IPS DF 4.7 (cell line): ENCODE measurements at regions not wholly inside any gene's neighbourhood (a gene's known extent, or its start where the extent isn't known, plus 50 kb on each side); places are given as distances from the start of the nearest gene placed in this dataset.

Source experiments
- DNase-seq: peaks from one replicate; pipeline ENCODE4 v3.0.0-alpha.2; 2013; ENCODE audit warnings: low spot score; ENCODE audit errors: extremely low read depth

DNA sequence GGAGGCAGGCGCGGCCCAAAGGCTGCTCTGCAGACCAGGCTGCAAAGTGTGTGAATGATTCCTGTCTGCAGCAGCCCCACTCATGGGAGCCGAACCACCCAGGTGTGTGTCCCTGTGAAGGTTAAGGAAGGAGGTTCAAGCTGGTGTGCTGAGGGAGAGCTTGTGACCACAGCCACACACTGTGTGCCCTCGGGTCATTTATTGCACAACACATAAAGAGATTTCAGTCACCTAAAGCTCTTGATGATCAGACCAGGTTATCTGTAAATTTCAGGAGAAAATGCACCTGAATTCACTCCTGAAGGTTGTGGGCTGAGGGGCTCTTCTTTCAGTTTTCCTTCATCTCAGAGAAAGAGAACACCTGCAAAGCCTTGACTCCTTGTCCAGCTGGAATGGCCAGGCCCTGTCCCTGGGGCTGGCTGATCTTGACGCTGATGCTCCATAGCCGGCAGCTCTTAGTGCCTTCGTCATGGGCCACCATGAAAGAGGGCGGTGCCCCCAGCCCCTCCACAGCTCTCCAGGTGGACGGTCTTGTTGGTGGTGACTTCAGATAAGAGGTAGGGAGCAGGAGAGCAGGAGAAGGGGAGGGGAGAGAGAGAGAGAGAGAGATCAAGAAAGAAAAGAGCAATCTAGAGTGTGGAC lies 110.8 kb upstream of the C1QTNF9B start:
- DNase-seq, result no peak

DNA sequence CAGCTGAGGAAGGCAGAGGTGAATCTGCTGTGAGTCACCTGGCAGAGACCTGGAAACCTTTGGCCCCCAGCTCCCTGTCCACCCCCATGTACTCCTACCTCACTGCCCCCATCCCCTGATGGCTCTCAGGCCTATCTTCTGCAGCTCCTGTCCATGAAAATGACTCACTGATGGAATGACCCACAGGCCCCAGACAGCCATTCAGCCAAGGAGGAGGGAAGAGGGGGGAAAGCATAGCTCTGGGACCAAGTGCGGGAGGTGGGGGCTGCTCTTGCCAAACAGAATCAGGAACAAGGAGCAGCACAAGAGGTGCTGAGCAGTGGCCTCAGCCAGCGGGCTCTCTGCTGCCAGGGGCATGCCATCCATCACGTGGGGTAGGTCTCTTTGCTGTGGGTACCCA lies 111.4 kb upstream of the C1QTNF9B start:
- DNase-seq, result no peak

DNA sequence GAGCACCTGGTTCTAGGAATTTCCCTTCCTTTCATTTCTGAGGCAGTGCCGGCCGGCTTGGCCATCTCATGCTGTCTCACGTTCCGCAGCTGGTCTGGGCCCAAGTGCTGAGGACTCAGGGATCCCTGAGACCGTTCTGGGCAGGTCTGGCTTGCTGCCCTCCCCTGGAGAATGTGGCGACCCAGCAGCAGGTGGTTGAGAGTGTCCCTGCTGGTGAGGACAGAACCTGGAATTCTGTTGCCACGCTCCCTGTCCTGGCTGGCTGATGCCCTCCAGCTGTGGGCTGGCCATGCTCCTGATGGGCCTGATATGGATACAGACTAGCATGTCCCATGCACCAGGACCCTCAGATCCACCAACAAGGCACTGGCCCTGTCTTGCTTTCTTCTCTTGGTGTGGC lies 114.0 kb upstream of the C1QTNF9B start:
- DNase-seq, result no peak

DNA sequence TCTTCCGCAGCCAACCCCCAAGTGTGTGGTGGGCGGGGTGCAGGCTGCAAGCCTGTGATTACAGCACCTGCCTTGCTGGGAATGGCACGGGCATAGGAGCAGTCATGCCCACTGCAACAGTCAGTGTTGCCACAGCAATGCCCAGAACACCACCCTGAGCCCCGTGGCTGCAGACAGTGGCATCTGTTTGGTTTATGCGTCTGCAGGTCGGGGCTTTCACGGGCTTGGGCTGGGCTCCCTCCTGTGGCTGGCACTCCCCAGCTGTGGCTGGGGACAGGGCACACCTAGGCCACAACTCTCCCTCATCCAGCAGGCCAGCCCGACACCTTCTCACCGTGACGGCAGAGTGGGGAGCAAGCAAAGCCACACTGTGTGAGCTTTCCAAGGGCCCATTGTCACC lies 115.3 kb upstream of the C1QTNF9B start:
- DNase-seq, result no peak

- DNase-seq, result no peak
Observed at GRCh38 chr13:24013189-24013588, 115.9 kb upstream of the C1QTNF9B start.

GRCh38 chr13:24016046-24016445 lies 118.7 kb upstream of the C1QTNF9B start:
- DNase-seq, result no peak

GRCh38 chr13:24022568-24022967 lies 125.3 kb upstream of the C1QTNF9B start:
- no peak for DNase-seq

DNA sequence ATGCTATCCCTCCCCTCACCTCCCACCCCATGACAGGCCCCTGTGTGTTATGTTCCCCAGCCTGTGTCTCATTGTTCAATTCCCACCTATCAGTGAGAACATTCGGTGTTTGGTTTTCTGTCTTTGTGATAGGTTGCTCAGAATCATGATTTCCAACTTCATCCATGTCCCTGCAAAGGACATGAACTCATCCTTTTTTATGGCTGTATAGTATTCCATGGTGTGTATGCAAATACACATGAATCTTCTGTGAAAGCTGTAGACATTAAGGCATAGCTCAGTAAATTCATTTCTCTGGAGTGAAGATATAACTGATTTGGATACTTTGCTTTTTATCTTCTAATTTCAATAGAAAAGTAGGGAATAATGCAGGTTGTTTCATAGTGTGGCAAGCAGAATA lies 125.8 kb upstream of the C1QTNF9B start:
- DNase-seq, result no peak

- DNase-seq, result no peak
Observed at GRCh38 chr13:24027494-24027893, 130.2 kb upstream of the C1QTNF9B start.

DNA sequence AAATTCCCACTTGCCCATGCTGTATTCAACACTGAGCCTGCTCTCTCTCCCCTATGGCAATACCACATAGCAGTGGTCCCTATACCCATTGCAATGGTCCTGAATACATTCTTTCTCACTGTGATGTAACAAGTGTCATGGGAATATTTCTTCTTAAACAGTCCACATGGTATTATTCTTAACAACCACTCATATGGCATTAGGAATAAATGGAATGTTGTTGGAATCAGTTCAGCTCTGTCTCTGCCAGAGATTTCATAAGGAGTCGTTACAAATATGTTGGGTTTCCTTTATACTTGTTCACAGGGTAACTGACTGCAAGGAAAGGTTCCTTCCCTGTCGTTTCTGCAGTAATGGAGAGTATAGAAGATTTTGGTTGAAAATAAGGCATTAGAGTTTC lies 128.3 kb upstream of the SPATA13 start:
- no peak for DNase-seq

GRCh38 chr13:24032674-24033073 lies 127.8 kb upstream of the SPATA13 start:
- no peak for DNase-seq

- DNase-seq, result no peak
Observed at GRCh38 chr13:24033527-24034302, 126.8 kb upstream of the SPATA13 start.

- DNase-seq, result no peak
Observed at GRCh38 chr13:24035411-24035810, 125.1 kb upstream of the SPATA13 start.

- DNase-seq, result no peak
Observed at GRCh38 chr13:24036115-24036514, 124.4 kb upstream of the SPATA13 start.

DNA sequence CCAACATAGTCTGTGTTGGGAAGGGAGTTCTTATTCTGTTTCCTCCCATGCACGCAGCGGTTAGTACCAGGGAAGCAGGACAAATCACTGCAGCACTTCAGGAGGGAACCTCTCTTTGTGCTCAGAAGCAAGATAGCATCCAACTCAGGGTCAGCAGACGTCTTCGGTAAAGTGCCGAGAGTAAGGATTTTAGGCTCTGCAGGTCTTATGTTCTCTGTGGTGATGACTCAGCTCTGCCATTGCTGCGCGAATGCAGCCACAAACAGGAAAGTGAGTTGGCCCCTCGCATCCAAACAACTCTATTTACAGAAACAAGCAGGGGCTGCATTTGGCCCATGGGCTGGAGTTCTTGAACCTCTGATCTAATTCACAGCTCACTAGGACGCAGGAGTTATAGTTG lies 122.1 kb upstream of the SPATA13 start:
- DNase-seq, result no peak

DNA sequence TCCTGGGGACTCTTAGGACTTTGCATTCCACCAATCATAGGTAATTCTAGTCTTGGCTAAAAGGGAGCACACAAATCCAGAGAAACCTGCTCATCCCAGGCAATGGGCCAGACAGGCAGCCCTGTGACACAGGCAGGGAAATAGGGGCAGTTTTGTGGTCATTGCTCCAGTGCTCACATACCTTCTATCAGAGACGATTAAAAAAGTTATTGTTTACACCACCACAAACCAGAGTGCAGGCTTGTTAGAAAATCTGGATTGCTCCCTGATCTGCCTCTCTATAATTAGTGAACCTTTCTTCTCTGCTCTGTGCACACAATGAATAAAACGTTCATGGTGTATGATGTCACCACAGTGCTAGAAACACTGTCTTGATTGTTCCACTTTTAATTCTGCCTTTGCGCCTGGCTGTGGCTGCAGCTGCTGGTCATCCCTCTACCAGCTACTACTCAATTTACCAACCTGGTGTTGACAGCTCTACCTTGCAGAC lies 121.6 kb upstream of the SPATA13 start:
- no peak for DNase-seq

DNA sequence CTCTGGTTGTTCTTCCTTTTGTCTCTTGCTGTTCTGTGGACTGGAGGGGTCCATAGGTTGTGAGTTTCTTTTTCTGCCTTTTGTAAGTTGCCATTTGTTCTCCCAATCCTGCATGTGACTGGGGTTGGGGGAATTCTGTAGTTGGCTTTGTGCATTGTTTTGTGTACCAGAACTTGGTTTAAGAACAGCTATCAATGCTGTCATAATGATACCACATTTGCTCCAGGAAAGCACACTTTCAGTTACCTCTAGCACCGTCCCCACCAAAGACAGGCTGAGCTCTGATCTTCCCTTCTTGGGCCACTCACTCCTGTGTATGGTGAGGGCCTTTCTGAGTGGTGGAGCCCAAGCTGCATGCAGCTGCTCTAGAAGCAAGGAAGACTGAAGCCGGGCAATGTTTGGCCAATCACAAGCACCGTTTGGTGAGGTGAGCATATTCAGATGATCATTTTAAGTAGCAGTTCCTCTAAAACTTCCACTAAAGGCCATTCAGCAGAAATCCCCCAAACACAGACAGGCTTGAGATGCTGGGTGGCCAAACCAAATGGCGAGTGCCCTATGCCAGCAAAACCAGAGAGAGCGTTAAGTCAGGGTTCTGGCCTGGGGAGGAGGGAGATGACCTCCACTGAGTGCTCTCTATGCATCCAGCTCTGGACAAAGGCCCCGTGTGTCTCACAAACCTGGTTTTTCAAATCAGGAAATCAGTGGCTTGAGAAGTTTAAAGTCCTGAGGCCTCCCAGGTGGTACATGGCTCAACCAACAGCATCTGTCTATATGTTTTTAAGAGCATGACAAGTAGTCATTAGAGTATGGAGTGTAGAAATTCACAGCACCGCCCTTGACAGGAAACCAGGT lies 120.7 kb upstream of the SPATA13 start:
- DNase-seq, result no peak

- no peak for DNase-seq
Observed at GRCh38 chr13:24040835-24041234, 119.7 kb upstream of the SPATA13 start.

DNA sequence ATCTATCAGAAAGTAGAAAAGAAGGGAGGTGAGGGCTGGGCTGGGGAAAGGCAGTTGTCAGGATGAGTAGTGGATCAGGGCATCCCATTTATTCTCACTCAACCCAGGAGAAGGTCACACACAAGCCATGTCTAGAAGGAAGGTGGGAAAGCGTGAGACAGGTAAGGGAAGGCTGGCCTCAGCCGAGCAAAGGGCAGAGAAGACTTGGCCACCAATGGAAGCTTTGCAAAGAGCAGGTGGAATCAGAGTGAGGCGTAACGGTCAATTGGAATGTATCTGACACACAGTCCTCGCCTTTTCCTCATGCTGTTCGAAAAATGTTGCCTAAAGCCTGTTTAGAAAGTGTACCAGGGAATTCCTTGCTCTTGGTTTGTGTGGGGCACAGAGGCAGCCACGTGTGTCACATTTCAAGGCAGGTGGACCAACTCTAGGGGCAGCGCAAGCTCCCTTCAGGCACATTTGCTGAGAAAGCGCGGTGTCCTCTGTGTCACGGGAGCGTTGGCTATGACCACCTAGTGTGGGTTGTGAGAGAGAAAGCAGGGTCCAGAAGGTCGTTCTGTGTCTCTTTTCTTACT lies 118.8 kb upstream of the SPATA13 start:
- DNase-seq, result no peak

DNA sequence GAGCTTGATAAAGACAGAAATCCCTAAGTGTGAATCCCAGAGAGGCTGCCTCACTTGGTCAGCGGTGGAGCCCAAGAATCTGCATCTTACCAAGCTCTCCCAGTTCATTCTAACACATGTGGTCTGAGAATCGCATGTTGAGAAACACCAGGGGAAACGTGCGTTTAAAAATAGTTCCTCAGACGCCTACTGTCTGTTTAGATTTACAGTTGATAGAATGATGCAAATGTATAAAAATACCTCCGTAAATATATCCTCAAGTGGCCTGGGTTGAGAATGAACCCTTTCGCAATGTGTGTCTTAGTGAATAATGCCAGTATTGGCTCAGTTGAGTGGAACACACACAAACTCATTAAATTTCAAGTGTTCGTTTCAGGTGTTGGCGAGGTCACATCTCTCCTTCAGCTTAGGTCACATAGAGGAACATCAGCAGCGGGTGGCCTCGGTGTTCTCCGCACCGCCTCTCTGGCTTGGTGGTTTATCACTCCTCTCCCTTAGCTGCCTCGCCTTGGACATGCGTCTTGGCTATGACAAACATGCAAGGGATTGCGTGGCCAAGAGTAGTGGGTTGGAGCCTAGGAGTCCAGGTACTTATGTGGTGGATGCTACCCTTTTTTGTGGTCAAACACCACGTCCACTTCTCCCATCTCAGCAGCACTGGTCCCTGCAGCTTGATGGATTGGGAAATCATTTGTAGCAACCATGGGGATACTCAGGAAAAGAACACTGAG lies 117.6 kb upstream of the SPATA13 start:
- no peak for DNase-seq
